Natural killer cell (primary cell): ENCODE measurements at regions not wholly inside any gene's neighbourhood (a gene's known extent, or its start where the extent isn't known, plus 50 kb on each side); places are given as distances from the start of the nearest gene placed in this dataset.

ENCODE experiments used
- ATAC-seq, 3 donors: fragments of 150-1000 bp in 2 of 3; fragments of 200-7000 bp in 1 of 3; cut with Tn5 transposase; 1 replicate in 1 of 3; 2 replicates in 2 of 3; pipeline ENCODE4 v1.10.0; 2021; ENCODE audit warnings: mild to moderate bottlenecking in 2 of 3, moderate library complexity in 2 of 3
- DNase-seq, 2 donors: peaks; one replicate each; pipeline versions ENCODE4 v3.0.0 to v3.0.0-alpha.2; 2013 to 2021; ENCODE audit warnings: mixed read lengths in 1 of 2
- H3K27ac ChIP-seq: one replicate; pipeline ENCODE4 v1.5.1; 2013; ENCODE audit warnings: mild to moderate bottlenecking, low read length
- H3K27me3 ChIP-seq: one replicate; pipeline ENCODE4 v1.6.1; 2013; ENCODE audit warnings: low read length; ENCODE audit not compliant: control insufficient read depth, insufficient read depth
- H3K36me3 ChIP-seq: one replicate; pipeline ENCODE4 v1.6.1; 2013; ENCODE audit warnings: low read length; ENCODE audit not compliant: control insufficient read depth, insufficient read depth
- H3K4me1 ChIP-seq: one replicate; pipeline ENCODE4 v1.6.1; 2013; ENCODE audit warnings: low read length; ENCODE audit not compliant: control insufficient read depth, insufficient read depth
- H3K4me3 ChIP-seq: one replicate; pipeline ENCODE4 v1.5.1; 2013; ENCODE audit warnings: low read length
- H3K9me3 ChIP-seq: one replicate; pipeline ENCODE4 v1.6.1; 2013; ENCODE audit warnings: low read length; ENCODE audit not compliant: control insufficient read depth, insufficient read depth
- H3K27ac Mint-ChIP-seq, 2 donors: one replicate each; pipeline ENCODE4 v1.8.0; 2022; ENCODE audit warnings: mild to moderate bottlenecking in 2 of 2, mixed read lengths in 2 of 2, moderate library complexity in 1 of 2
- H3K27me3 Mint-ChIP-seq, 2 donors: one replicate each; pipeline ENCODE4 v1.8.0; 2022; ENCODE audit warnings: low read depth in 2 of 2, mixed read lengths in 2 of 2
- H3K36me3 Mint-ChIP-seq: one replicate; pipeline ENCODE4 v1.8.0; 2022; ENCODE audit warnings: mixed read lengths
- H3K4me1 Mint-ChIP-seq, 2 donors: one replicate each; pipeline ENCODE4 v1.8.0; 2022; ENCODE audit warnings: mixed read lengths in 2 of 2
- H3K4me3 Mint-ChIP-seq: one replicate; pipeline ENCODE4 v1.8.0; 2022; ENCODE audit warnings: mild to moderate bottlenecking, moderate library complexity, mixed read lengths
- H3K9me3 Mint-ChIP-seq, 2 donors: one replicate each; pipeline ENCODE4 v1.8.0; 2022; ENCODE audit warnings: mixed read lengths in 2 of 2
- WGBS: methylation state at CpG from one replicate; pipeline ENCODE4 v1.1.7; 2013; ENCODE audit warnings: missing lambda C conversion rate; ENCODE audit not compliant: insufficient coverage; 5-methylcytosine and 5-hydroxymethylcytosine counted together
- intact Hi-C: fragments of 100-400 bp; cut with micrococcal nuclease; formaldehyde crosslinking; loops from one replicate; pipeline ENCODE4 v1.14.2; 2022
- TF ChIP-seq, protein P1 (sequence below): fragments of 200-600 bp; IDR thresholded peaks from one replicate; pipeline ENCODE4 v1.8.0; 2022; ENCODE audit warnings: antibody characterized with exemption

DNA sequence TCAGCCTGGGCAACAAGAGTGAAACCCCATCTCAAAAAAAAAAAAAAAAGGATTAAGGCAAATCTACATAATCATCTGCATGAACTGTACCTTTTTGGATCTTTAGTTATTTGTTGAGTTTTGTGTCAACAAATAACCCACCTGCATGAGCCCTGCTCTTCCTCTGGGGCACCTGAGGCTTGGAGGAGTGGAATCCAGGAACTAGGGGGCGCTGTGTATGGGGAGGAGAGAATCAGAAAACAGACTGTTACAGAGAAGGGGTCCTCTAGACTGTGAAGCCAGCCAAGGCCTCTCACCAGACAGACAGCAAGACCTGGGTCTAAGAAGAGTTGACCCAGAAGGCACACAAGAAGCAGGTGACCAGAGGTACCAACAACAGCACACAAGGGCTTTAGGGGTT, 682.8 kb upstream of the NRP1 start:
- WGBS, result 77% methylated on average over 1 of the region's 1 CpG
- Mint-ChIP-seq H3K4me3 (no peak overlapping the region), H3K27me3 (peaks cover 0 to 3% of the 10 kb centered on the region in 2 donors), H3K4me1 (no peaks in the 10 kb centered on the region), H3K9me3 (no peaks in the 10 kb centered on the region), H3K36me3 (no peaks in the 10 kb centered on the region), H3K27ac (no peak overlapping the region)
- ATAC-seq (no peak), DNase-seq (no peak)
- H3K27me3 ChIP-seq, result no peaks in the 10 kb centered on the region
- H3K36me3 ChIP-seq, result no peaks in the 10 kb centered on the region
- H3K4me3 ChIP-seq, result no peak overlapping the region
- H3K9me3 ChIP-seq, result no peaks in the 10 kb centered on the region
- TF ChIP-seq, protein P1, sequence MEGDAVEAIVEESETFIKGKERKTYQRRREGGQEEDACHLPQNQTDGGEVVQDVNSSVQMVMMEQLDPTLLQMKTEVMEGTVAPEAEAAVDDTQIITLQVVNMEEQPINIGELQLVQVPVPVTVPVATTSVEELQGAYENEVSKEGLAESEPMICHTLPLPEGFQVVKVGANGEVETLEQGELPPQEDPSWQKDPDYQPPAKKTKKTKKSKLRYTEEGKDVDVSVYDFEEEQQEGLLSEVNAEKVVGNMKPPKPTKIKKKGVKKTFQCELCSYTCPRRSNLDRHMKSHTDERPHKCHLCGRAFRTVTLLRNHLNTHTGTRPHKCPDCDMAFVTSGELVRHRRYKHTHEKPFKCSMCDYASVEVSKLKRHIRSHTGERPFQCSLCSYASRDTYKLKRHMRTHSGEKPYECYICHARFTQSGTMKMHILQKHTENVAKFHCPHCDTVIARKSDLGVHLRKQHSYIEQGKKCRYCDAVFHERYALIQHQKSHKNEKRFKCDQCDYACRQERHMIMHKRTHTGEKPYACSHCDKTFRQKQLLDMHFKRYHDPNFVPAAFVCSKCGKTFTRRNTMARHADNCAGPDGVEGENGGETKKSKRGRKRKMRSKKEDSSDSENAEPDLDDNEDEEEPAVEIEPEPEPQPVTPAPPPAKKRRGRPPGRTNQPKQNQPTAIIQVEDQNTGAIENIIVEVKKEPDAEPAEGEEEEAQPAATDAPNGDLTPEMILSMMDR, result no peak
- H3K4me1 ChIP-seq, result no peaks in the 10 kb centered on the region
- no peak overlapping the region for H3K27ac ChIP-seq
- intact Hi-C loops, result no loop called here

DNA sequence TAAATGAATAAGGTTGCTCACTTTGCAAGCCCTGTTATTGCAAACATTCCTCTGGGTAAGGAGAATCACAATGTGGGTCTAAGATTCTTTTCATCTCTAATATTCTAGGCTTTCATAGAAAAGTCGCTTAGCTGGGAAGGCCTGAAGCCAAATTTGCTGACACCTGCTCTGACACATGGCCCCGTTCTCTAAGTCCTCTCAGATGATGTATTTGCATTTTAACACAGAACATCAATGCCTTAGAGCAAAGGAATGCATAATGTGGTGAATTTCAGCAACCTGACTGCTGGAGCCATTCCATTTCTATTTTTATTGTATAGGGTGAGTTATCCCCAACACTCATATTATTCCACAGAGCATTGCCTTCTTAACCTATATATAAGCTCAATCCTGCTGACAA, 682.1 kb upstream of the NRP1 start:
- no peaks in the 10 kb centered on the region for H3K4me1 Mint-ChIP-seq
- intact Hi-C loops, result no loop called here
- DNase-seq, result no peak
- H3K27me3 Mint-ChIP-seq, result peaks cover 0 to 3% of the 10 kb centered on the region in 2 donors
- no peaks in the 10 kb centered on the region for H3K36me3 ChIP-seq
- no peaks in the 10 kb centered on the region for H3K9me3 Mint-ChIP-seq
- 81% methylated on average over 2 of the region's 2 CpGs for WGBS
- H3K36me3 Mint-ChIP-seq, result no peaks in the 10 kb centered on the region
- H3K27me3 ChIP-seq, result no peaks in the 10 kb centered on the region
- H3K4me3 ChIP-seq, result no peak overlapping the region
- no peaks in the 10 kb centered on the region for H3K9me3 ChIP-seq
- no peak overlapping the region for H3K27ac Mint-ChIP-seq
- no peaks in the 10 kb centered on the region for H3K4me1 ChIP-seq
- no peak for ATAC-seq
- TF ChIP-seq, protein P1, result no peak
- H3K4me3 Mint-ChIP-seq, result no peak overlapping the region
- H3K27ac ChIP-seq, result no peak overlapping the region

DNA sequence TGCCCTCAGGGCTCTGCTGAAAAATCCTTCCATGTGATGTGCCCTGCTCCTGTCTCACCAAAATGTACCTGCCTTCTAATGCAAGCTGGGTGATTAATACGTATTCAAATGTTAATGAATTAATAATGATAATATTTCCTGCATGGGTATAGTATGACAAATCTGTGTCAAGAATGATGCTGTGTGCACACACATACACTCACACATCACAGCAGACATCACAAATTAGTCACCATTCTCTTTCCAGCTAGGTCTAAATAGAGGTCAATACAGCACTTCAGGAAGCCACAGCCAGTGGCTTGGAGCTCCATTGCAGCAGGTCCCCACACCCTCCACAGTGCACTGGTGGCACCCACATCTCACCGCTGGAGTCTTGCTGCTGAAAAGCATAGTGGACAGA, 681.2 kb upstream of the NRP1 start:
- intact Hi-C loops, result no loop called here
- Mint-ChIP-seq H3K4me3 (no peak overlapping the region), H3K4me1 (peaks cover 4 to 5% of the 10 kb centered on the region in 2 donors), H3K36me3 (no peaks in the 10 kb centered on the region), H3K9me3 (no peaks in the 10 kb centered on the region), H3K27ac (no peak overlapping the region), H3K27me3 (peaks cover 0 to 3% of the 10 kb centered on the region in 2 donors)
- H3K4me1 ChIP-seq, result no peaks in the 10 kb centered on the region
- DNase-seq (no peak), ATAC-seq (no peak)
- no peak overlapping the region for H3K27ac ChIP-seq
- H3K36me3 ChIP-seq, result no peaks in the 10 kb centered on the region
- H3K4me3 ChIP-seq, result no peak overlapping the region
- TF ChIP-seq, protein P1, result no peak
- no peaks in the 10 kb centered on the region for H3K9me3 ChIP-seq
- H3K27me3 ChIP-seq, result no peaks in the 10 kb centered on the region
- WGBS, result 100% methylated on average over 2 of the region's 2 CpGs

DNA sequence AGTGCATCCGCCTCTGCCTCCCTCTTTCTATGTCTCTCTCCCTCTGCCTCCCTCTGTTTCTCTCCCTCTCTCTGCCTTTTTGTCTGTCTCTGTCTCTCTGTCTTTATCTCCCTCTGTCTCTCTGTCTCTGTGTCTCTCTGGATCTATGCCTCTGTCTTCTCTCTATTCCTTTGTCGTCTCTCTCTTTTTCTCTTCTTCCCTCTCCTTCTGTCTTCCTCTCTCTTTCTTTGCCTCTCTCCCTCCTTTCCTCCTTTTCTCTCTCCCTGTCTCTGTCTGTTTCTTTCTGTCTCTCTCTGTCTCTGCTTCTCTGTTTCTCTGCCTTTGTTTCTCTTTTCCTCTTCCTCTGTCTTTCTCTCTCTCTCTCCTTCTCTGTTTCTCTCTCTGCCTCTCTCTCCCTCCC, 678.8 kb upstream of the NRP1 start:
- Mint-ChIP-seq H3K4me1 (peaks cover 4 to 8% of the 10 kb centered on the region in 2 donors), H3K9me3 (no peaks in the 10 kb centered on the region), H3K27me3 (peaks cover 0 to 3% of the 10 kb centered on the region in 2 donors), H3K4me3 (no peak overlapping the region), H3K36me3 (no peaks in the 10 kb centered on the region), H3K27ac (no peak overlapping the region)
- H3K27ac ChIP-seq, result no peak overlapping the region
- ATAC-seq (no peak), DNase-seq (no peak)
- no peaks in the 10 kb centered on the region for H3K4me1 ChIP-seq
- no peaks in the 10 kb centered on the region for H3K9me3 ChIP-seq
- no peaks in the 10 kb centered on the region for H3K36me3 ChIP-seq
- intact Hi-C loops, result no loop called here
- TF ChIP-seq, protein P1, result no peak
- WGBS, result 92% methylated on average over 2 of the region's 2 CpGs
- no peaks in the 10 kb centered on the region for H3K27me3 ChIP-seq
- H3K4me3 ChIP-seq, result no peak overlapping the region
